SK-N-SH (cell line): ENCODE measurements at regions not wholly inside any gene's neighbourhood (a gene's known extent, or its start where the extent isn't known, plus 50 kb on each side); places are given as distances from the start of the nearest gene placed in this dataset.

ENCODE experiments used
- CTCF ChIA-PET: fragments of 300-600, 350-600 bp; formaldehyde crosslinking; extraction: SDS; loops from one replicate; lab custom pipeline; 2021; lab: Yijun Ruan, JAX
- POLR2A ChIA-PET: fragments of 350-600 bp; sonication (Branson Sonifier 250); formaldehyde crosslinking; extraction: SDS; loops from one replicate; lab custom pipeline; 2020; ENCODE audit warnings: antibody characterized with exemption, inconsistent platforms; lab: Yijun Ruan, JAX
- DNase-seq: peaks from one replicate; pipeline ENCODE4 v3.0.0; 2012
- H2AFZ ChIP-seq: fragments of 200-600 bp; sonication (generic); 2 replicates; pipeline ENCODE4 v1.8.1; 2016; ENCODE audit warnings: antibody characterized with exemption, mild to moderate bottlenecking, low read depth
- H3F3A ChIP-seq: fragments of 200-600 bp; sonication (generic); replicated peaks from 2 replicates; pipeline ENCODE3; 2016; ENCODE audit warnings: antibody characterized with exemption, mild to moderate bottlenecking; ENCODE audit not compliant: insufficient read depth
- H3K27ac ChIP-seq, 2 experiments: fragments of 200-500 bp in 1 of 2; fragments of 200-600 bp in 1 of 2; sonication (Bioruptor generic) in 1 of 2; sonication (generic), shearing (Covaris generic) in 1 of 2; 2 replicates each; pipeline versions ENCODE4 v1.5.1 to v1.6.1; 2014 to 2016; ENCODE audit warnings: low read depth in 2 of 2, inconsistent platforms in 1 of 2, low read length in 1 of 2, mild to moderate bottlenecking in 1 of 2, mixed read lengths in 1 of 2
- H3K27me3 ChIP-seq: fragments of 200-600 bp; sonication (generic), shearing (Covaris generic); 2 replicates; pipeline ENCODE4 v1.6.1; 2016; ENCODE audit warnings: mixed run types; ENCODE audit not compliant: insufficient read depth
- H3K36me3 ChIP-seq, 2 experiments: fragments of 200-500 bp in 1 of 2; fragments of 200-600 bp in 1 of 2; sonication (Bioruptor generic) in 1 of 2; sonication (generic) in 1 of 2; replicated peaks in 1 of 2; 2 replicates each; pipeline versions ENCODE3 to v1.5.1; 2014 to 2016; ENCODE audit warnings: low read length in 1 of 2, mild to moderate bottlenecking in 1 of 2; ENCODE audit not compliant: insufficient read depth in 2 of 2, control insufficient read depth in 1 of 2
- H3K4me1 ChIP-seq, 2 experiments: fragments of 200-500 bp in 1 of 2; fragments of 200-600 bp in 1 of 2; sonication (Bioruptor generic) in 1 of 2; sonication (generic), shearing (Covaris generic) in 1 of 2; 2 replicates each; pipeline versions ENCODE4 v1.5.1 to v1.6.1; 2014 to 2016; ENCODE audit warnings: low read depth in 1 of 2, low read length in 1 of 2, mixed run types in 1 of 2; ENCODE audit not compliant: insufficient read depth in 2 of 2, control insufficient read depth in 1 of 2
- H3K4me2 ChIP-seq: fragments of 200-600 bp; sonication (generic), shearing (Covaris generic); 2 replicates; pipeline ENCODE4 v1.6.1; 2017; ENCODE audit warnings: mixed run types
- H3K4me3 ChIP-seq, 2 experiments: fragments of 200-500 bp in 1 of 2; fragments of 200-600 bp in 1 of 2; sonication (Bioruptor generic) in 1 of 2; sonication (generic), shearing (Covaris generic) in 1 of 2; 2 replicates each; pipeline versions ENCODE4 v1.5.1 to v1.8.1; 2014 to 2016; ENCODE audit warnings: low read depth in 2 of 2, inconsistent platforms in 1 of 2, low read length in 1 of 2, mild to moderate bottlenecking in 1 of 2, mixed read lengths in 1 of 2, moderate library complexity in 1 of 2
- H3K79me2 ChIP-seq: fragments of 200-600 bp; sonication (generic); 2 replicates; pipeline ENCODE4 v1.8.1; 2017; ENCODE audit warnings: mild to moderate bottlenecking; ENCODE audit not compliant: insufficient read depth
- H3K9ac ChIP-seq: fragments of 200-600 bp; sonication (generic); 2 replicates; pipeline ENCODE4 v1.6.1; 2017; ENCODE audit warnings: mixed run types
- H3K9me2 ChIP-seq: fragments of 200-600 bp; sonication (generic); 2 replicates; pipeline ENCODE4 v1.6.1; 2017; ENCODE audit warnings: mixed run types
- H3K9me3 ChIP-seq: fragments of 200-600 bp; sonication (generic); 2 replicates; pipeline ENCODE4 v1.6.1; 2017; ENCODE audit warnings: mixed run types, mild to moderate bottlenecking, moderate library complexity
- H4K20me1 ChIP-seq: fragments of 200-600 bp; sonication (generic); 2 replicates; pipeline ENCODE4 v1.6.1; 2017; ENCODE audit warnings: mild to moderate bottlenecking, mixed run types; ENCODE audit not compliant: insufficient read depth
- CTCF ChIP-seq: fragments of 200-600 bp; sonication (generic); IDR thresholded peaks from 2 replicates; pipeline ENCODE4 v1.6.1; 2017; ENCODE audit warnings: antibody characterized with exemption, mild to moderate bottlenecking, moderate library complexity
- ELF1 ChIP-seq: IDR thresholded peaks from 2 replicates; pipeline ENCODE4 v1.4.0; 2012
- EP300 ChIP-seq, 2 experiments: IDR thresholded peaks; 2 replicates each; pipeline versions ENCODE4 v1.4.0 to v1.6.1; 2012; ENCODE audit warnings: borderline replicate concordance in 1 of 2, low read depth in 1 of 2, low read length in 1 of 2
- EZH2phosphoT487 ChIP-seq: fragments of 200-600 bp; sonication (generic); IDR thresholded peaks from 2 replicates; pipeline ENCODE4 v1.6.1; 2017; ENCODE audit warnings: low read depth, mixed run types, mild to moderate bottlenecking, antibody characterized with exemption, moderate library complexity, borderline replicate concordance
- FOXJ3 ChIP-seq: sonication (generic); formaldehyde crosslinking; IDR thresholded peaks from 2 replicates; pipeline ENCODE4 v1.5.1; 2020; ENCODE audit warnings: mild to moderate bottlenecking, missing genetic modification reagents
- FOXM1 ChIP-seq: IDR thresholded peaks from 2 replicates; pipeline ENCODE4 v1.4.0; 2012; ENCODE audit warnings: low read depth, mild to moderate bottlenecking
- GABPA ChIP-seq: IDR thresholded peaks from 2 replicates; pipeline ENCODE4 v1.4.0; 2012; ENCODE audit warnings: low read depth, mild to moderate bottlenecking
- IRF3 ChIP-seq: fragments of 150-350 bp; IDR thresholded peaks from 2 replicates; pipeline ENCODE4 v1.6.1; 2016; ENCODE audit warnings: mild to moderate bottlenecking, low read depth, low read length
- MAX ChIP-seq: IDR thresholded peaks from 2 replicates; pipeline ENCODE4 v1.4.0; 2012; ENCODE audit warnings: low read depth
- MXI1 ChIP-seq: IDR thresholded peaks from 2 replicates; pipeline ENCODE4 v1.6.1; 2012; ENCODE audit warnings: mild to moderate bottlenecking, low read depth, low read length, improper control_type of control experiment
- NFIC ChIP-seq: IDR thresholded peaks from 2 replicates; pipeline ENCODE4 v1.4.0; 2012; ENCODE audit warnings: borderline replicate concordance
- PBX3 ChIP-seq: IDR thresholded peaks from 2 replicates; pipeline ENCODE4; 2012
- RAD21 ChIP-seq: IDR thresholded peaks from 2 replicates; pipeline ENCODE4 v1.6.1; 2012; ENCODE audit warnings: mild to moderate bottlenecking, low read length
- RCOR1 ChIP-seq: fragments of 150-350 bp; IDR thresholded peaks from 2 replicates; pipeline ENCODE4 v1.6.1; 2017; ENCODE audit warnings: antibody characterized with exemption, low read length
- RFX5 ChIP-seq: IDR thresholded peaks from 2 replicates; pipeline ENCODE4 v1.6.1; 2012; ENCODE audit warnings: mild to moderate bottlenecking, improper control_type of control experiment, low read length
- RXRA ChIP-seq: IDR thresholded peaks from 2 replicates; pipeline ENCODE4 v1.4.0; 2012; ENCODE audit warnings: low read depth, mild to moderate bottlenecking, borderline replicate concordance
- SIN3A ChIP-seq: IDR thresholded peaks from 2 replicates; pipeline ENCODE4 v1.6.1; 2012; ENCODE audit warnings: low read depth, mild to moderate bottlenecking, low read length, moderate library complexity, borderline replicate concordance
- SMC3 ChIP-seq: IDR thresholded peaks from 2 replicates; pipeline ENCODE4 v1.6.1; 2012; ENCODE audit warnings: low read depth, low read length, improper control_type of control experiment
- TAF1 ChIP-seq: IDR thresholded peaks from 2 replicates; pipeline ENCODE4 v1.6.1; 2012; ENCODE audit warnings: low read depth, mild to moderate bottlenecking, low read length, moderate library complexity, borderline replicate concordance
- ZBTB33 ChIP-seq: IDR thresholded peaks from 2 replicates; pipeline ENCODE4 v1.4.0; 2012; ENCODE audit warnings: low read depth, borderline replicate concordance
- WGBS: methylation state at CpG from one replicate; pipeline ENCODE4 v1.1.6; 2017; ENCODE audit warnings: low lambda C conversion rate; 5-methylcytosine and 5-hydroxymethylcytosine counted together

GRCh38 chr2:196381464-196381863 is 210.1 kb upstream of the STK17B start:
- CTCF ChIA-PET, result no interaction called here
- Histone ChIP-seq H3K79me2 (no peaks in the 10 kb centered on the region), H3F3A (peaks cover 3% of the 10 kb centered on the region), H2AFZ (no peak overlapping the region), H3K4me2 (no peak overlapping the region), H3K9me2 (no peaks in the 10 kb centered on the region), H3K36me3 (no peaks in the 10 kb centered on the region), H3K27ac (no peak overlapping the region), H3K4me1 (no peaks in the 10 kb centered on the region; a peak in 1 of 4 replicates), H3K4me3 (no peak overlapping the region), H3K9ac (no peak overlapping the region), H3K9me3 (no peaks in the 10 kb centered on the region), H3K27me3 (no peaks in the 10 kb centered on the region), H4K20me1 (no peaks in the 10 kb centered on the region)
- no peak for DNase-seq
- WGBS, result 81% methylated on average over 3 of the region's 3 CpGs
- TF ChIP-seq IRF3, result no peak
- no peak for TF ChIP-seq EZH2phosphoT487
- POLR2A ChIA-PET, result no interaction called here

- H3K9ac ChIP-seq, result no peak overlapping the region
- TF ChIP-seq ZBTB33 (no peak), TAF1 (no peak), MAX (no peak), FOXJ3 (CRISPR knock-in tag) (no peak), MXI1 (no peak), FOXM1 (no peak), RCOR1 (no peak), EP300 (IDR thresholded peaks at IDR 0.05; ENCODE audit: borderline replicate concordance in 1 of 2, low read depth in 1 of 2, low read length in 1 of 2) (no peak), GABPA (no peak), NFIC (no peak), RFX5 (no peak), RAD21 (no peak), EZH2phosphoT487 (no peak), SIN3A (no peak), PBX3 (no peak), SMC3 (no peak), ELF1 (no peak), CTCF (no peak), IRF3 (no peak), RXRA (no peak)
- no peak overlapping the region for H3K4me3 ChIP-seq
- H3K36me3 ChIP-seq, result no peaks in the 10 kb centered on the region
- no peaks in the 10 kb centered on the region for H4K20me1 ChIP-seq
- H3K27me3 ChIP-seq, result no peaks in the 10 kb centered on the region
- no peak for DNase-seq
- peaks cover 3% of the 10 kb centered on the region for H3F3A ChIP-seq
- CTCF ChIA-PET, result no interaction called here
- POLR2A ChIA-PET, result no interaction called here
- no peaks in the 10 kb centered on the region; a peak in 1 of 4 replicates for H3K4me1 ChIP-seq
- H3K9me2 ChIP-seq, result no peaks in the 10 kb centered on the region
- H3K27ac ChIP-seq, result no peak overlapping the region
- no peaks in the 10 kb centered on the region for H3K9me3 ChIP-seq
- 92% methylated on average over 2 of the region's 2 CpGs for WGBS
- no peak overlapping the region for H2AFZ ChIP-seq
- no peaks in the 10 kb centered on the region for H3K79me2 ChIP-seq
- H3K4me2 ChIP-seq, result no peak overlapping the region
Measured at GRCh38 chr2:196383799-196384198, 212.4 kb upstream of the STK17B start.
